ENCODE measurements at regions not wholly inside any gene's neighbourhood (a gene's known extent, or its start where the extent isn't known, plus 50 kb on each side); places are given as distances from the start of the nearest gene placed in this dataset.

DNA sequence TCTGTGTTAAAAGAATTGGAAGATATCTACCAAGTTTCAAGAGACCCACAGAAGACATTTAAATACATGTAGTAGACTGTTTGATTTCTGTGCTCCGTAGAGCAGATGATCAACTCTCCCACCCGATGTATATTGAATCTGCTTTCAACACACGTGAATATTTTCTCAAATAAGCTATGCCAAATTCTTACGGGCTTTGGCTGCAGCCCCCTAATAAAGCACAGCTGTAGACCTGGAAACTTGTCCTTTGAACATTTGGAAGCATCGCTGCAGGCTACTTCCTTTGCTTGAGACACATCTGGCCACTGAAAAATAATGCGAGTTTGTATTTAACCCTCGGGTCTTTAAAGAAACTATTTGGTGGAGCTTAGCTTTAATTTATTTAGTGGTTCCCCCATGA lies 98.3 kb upstream of the SELENOK start:
- H3K27me3 ChIP-seq (ENCODE audit: control insufficient read depth in 1 of 2, insufficient read depth in 2 of 2, low read length in 2 of 2), result peaks cover 2 to 4% of the 10 kb centered on the region in 2 experiments
- DNase-seq (no peak), ATAC-seq (ENCODE audit: poor library complexity) (no peak)
- TF ChIP-seq, protein P1, sequence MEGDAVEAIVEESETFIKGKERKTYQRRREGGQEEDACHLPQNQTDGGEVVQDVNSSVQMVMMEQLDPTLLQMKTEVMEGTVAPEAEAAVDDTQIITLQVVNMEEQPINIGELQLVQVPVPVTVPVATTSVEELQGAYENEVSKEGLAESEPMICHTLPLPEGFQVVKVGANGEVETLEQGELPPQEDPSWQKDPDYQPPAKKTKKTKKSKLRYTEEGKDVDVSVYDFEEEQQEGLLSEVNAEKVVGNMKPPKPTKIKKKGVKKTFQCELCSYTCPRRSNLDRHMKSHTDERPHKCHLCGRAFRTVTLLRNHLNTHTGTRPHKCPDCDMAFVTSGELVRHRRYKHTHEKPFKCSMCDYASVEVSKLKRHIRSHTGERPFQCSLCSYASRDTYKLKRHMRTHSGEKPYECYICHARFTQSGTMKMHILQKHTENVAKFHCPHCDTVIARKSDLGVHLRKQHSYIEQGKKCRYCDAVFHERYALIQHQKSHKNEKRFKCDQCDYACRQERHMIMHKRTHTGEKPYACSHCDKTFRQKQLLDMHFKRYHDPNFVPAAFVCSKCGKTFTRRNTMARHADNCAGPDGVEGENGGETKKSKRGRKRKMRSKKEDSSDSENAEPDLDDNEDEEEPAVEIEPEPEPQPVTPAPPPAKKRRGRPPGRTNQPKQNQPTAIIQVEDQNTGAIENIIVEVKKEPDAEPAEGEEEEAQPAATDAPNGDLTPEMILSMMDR (IDR thresholded peaks at IDR 0.05), result no peak
- H3K9me3 ChIP-seq (ENCODE audit: control insufficient read depth in 1 of 2, insufficient read depth in 1 of 2, low read length in 2 of 2), result no peaks in the 10 kb centered on the region
- intact Hi-C loops (cut with DNase I, micrococcal nuclease), result no loop called here
- ChIA-PET POLR2A (no interaction called here), CTCF (no interaction called here)
- no peak overlapping the region for H3K4me3 ChIP-seq (ENCODE audit: low read length)
- peaks cover 25% of the 10 kb centered on the region for H3K27me3 Mint-ChIP-seq
- H3K27ac ChIP-seq (ENCODE audit: low read depth in 1 of 2, low read length in 2 of 2), result no peak overlapping the region
- H3K9me3 Mint-ChIP-seq, result peaks cover 5% of the 10 kb centered on the region
- no peaks in the 10 kb centered on the region for H3K4me1 Mint-ChIP-seq (ENCODE audit: low read depth)
- H3K36me3 Mint-ChIP-seq (ENCODE audit: low read depth), result no peaks in the 10 kb centered on the region
- H3K4me1 ChIP-seq (ENCODE audit: insufficient read depth, low read length), result no peaks in the 10 kb centered on the region
- no peak overlapping the region for H3K4me3 Mint-ChIP-seq
- no peak overlapping the region for H3K27ac Mint-ChIP-seq
- no peaks in the 10 kb centered on the region for H3K36me3 ChIP-seq (ENCODE audit: insufficient read depth, low read length)

DNA sequence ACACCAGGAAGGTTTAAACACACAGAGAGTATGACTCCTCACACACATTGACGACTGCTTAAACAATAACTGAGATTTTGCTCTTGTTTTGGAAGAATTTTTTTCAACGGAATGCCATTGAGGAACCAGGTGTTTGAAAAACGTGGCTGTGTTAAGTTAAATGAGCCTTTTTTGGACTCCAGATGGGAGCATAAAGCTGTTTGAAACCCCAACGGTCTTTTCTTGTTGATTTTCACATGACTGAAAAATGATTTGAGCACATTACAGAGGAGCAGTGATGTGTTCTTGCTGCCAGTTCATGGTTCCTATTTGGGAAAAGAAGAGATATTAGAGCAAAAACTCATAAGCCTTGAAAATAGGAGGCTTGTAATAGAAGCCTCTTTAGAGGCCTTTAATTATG lies 97.8 kb upstream of the SELENOK start:
- H3K36me3 Mint-ChIP-seq (ENCODE audit: low read depth), result no peaks in the 10 kb centered on the region
- Histone ChIP-seq H3K4me1 (ENCODE audit: insufficient read depth, low read length) (no peaks in the 10 kb centered on the region), H3K36me3 (ENCODE audit: insufficient read depth, low read length) (no peaks in the 10 kb centered on the region), H3K9me3 (ENCODE audit: control insufficient read depth in 1 of 2, insufficient read depth in 1 of 2, low read length in 2 of 2) (no peaks in the 10 kb centered on the region), H3K27me3 (ENCODE audit: control insufficient read depth in 1 of 2, insufficient read depth in 2 of 2, low read length in 2 of 2) (peaks cover 2 to 4% of the 10 kb centered on the region in 2 experiments), H3K4me3 (ENCODE audit: low read length) (no peak overlapping the region), H3K27ac (ENCODE audit: low read depth in 1 of 2, low read length in 2 of 2) (no peak overlapping the region)
- CTCF ChIA-PET, result no interaction called here
- intact Hi-C loops (cut with DNase I, micrococcal nuclease), result no loop called here
- H3K9me3 Mint-ChIP-seq, result peaks cover 5% of the 10 kb centered on the region
- ATAC-seq (ENCODE audit: poor library complexity), result no peak
- TF ChIP-seq, protein P1 (IDR thresholded peaks at IDR 0.05), result no peak
- H3K4me1 Mint-ChIP-seq (ENCODE audit: low read depth), result no peaks in the 10 kb centered on the region
- peaks cover 25% of the 10 kb centered on the region for H3K27me3 Mint-ChIP-seq
- POLR2A ChIA-PET, result no interaction called here
- H3K4me3 Mint-ChIP-seq, result no peak overlapping the region
- H3K27ac Mint-ChIP-seq, result no peak overlapping the region
- no peak for DNase-seq

DNA sequence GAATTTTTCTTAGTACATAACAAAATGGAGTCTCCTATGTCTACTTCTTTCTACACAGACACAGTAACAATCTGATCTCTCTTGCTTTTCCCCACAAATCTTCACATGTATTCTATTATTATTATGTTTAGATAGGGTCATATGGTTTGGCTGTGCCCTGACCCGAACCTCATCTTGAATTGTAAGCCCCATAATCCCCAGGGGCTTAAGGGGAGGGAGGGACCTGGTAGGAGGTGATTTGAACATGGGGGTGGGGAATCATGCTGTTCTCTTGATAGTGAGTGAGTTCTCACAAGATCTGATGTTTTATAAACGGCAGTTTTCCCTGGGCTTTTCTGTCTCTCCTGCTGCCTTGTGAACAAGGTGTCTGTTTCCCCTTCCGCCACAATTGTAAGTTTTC lies 86.7 kb upstream of the SELENOK start:
- TF ChIP-seq, protein P1 (IDR thresholded peaks at IDR 0.05), result no peak

More for the DNA sequence above, 86.7 kb upstream of the SELENOK start:
- DNase-seq (no peak), ATAC-seq (ENCODE audit: poor library complexity) (no peak)
- intact Hi-C loops (cut with DNase I, micrococcal nuclease), result no loop called here
- no peak overlapping the region for H3K4me3 Mint-ChIP-seq
- Histone ChIP-seq H3K9me3 (ENCODE audit: control insufficient read depth in 1 of 2, insufficient read depth in 1 of 2, low read length in 2 of 2) (peaks cover 15 to 27% of the 10 kb centered on the region in 2 experiments), H3K36me3 (ENCODE audit: insufficient read depth, low read length) (no peaks in the 10 kb centered on the region), H3K4me1 (ENCODE audit: insufficient read depth, low read length) (no peaks in the 10 kb centered on the region), H3K27ac (ENCODE audit: low read depth in 1 of 2, low read length in 2 of 2) (no peak overlapping the region), H3K27me3 (ENCODE audit: control insufficient read depth in 1 of 2, insufficient read depth in 2 of 2, low read length in 2 of 2) (no peaks in the 10 kb centered on the region), H3K4me3 (ENCODE audit: low read length) (no peak overlapping the region)
- H3K27me3 Mint-ChIP-seq, result peaks cover 30% of the 10 kb centered on the region
- ChIA-PET POLR2A (no interaction called here), CTCF (no interaction called here)
- H3K4me1 Mint-ChIP-seq (ENCODE audit: low read depth), result no peaks in the 10 kb centered on the region
- no peak overlapping the region for H3K27ac Mint-ChIP-seq
- peaks cover 9% of the 10 kb centered on the region for H3K9me3 Mint-ChIP-seq
- no peaks in the 10 kb centered on the region for H3K36me3 Mint-ChIP-seq (ENCODE audit: low read depth)

Data from CD4-positive, alpha-beta T cell (primary cell).